ENCODE measurements at regions not wholly inside any gene's neighbourhood (a gene's known extent, or its start where the extent isn't known, plus 50 kb on each side); places are given as distances from the start of the nearest gene placed in this dataset.

GRCh38 chr13:39159846-39160370 is 121.7 kb downstream of the NHLRC3 start:
- DNase-seq, result peak; percentile 47 to 83

- DNase-seq, result no peak
Observed at GRCh38 chr13:39167018-39167417, 128.8 kb downstream of the NHLRC3 start.

GRCh38 chr13:39170711-39171110 is 132.5 kb downstream of the NHLRC3 start:
- no peak for DNase-seq

- DNase-seq, result no peak
Observed at GRCh38 chr13:39185326-39185725, 147.1 kb downstream of the NHLRC3 start.

- no peak for DNase-seq
Observed at GRCh38 chr13:39186205-39186875, 148.1 kb downstream of the NHLRC3 start.

GRCh38 chr13:39189778-39190177 is 151.5 kb downstream of the NHLRC3 start:
- DNase-seq, result no peak

GRCh38 chr13:39196965-39197646 is 158.8 kb downstream of the NHLRC3 start:
- DNase-seq, result no peak

- DNase-seq, result no peak
Observed at GRCh38 chr13:39197647-39198007, 159.4 kb downstream of the NHLRC3 start.

- no peak for DNase-seq
Observed at GRCh38 chr13:39200249-39200910, 162.1 kb downstream of the NHLRC3 start.

GRCh38 chr13:39201180-39201579 is 162.9 kb downstream of the NHLRC3 start:
- DNase-seq, result no peak

GRCh38 chr13:39202746-39203145 is 164.5 kb downstream of the NHLRC3 start:
- DNase-seq, result no peak

- no peak for DNase-seq
Observed at GRCh38 chr13:39208636-39209035, 170.4 kb downstream of the NHLRC3 start.

- no peak for DNase-seq
Observed at GRCh38 chr13:39209731-39210531, 171.7 kb downstream of the NHLRC3 start.

- DNase-seq, result no peak
Observed at GRCh38 chr13:39210961-39211534, 172.8 kb downstream of the NHLRC3 start.

- DNase-seq, result no peak
Observed at GRCh38 chr13:39215971-39216370, 177.7 kb downstream of the NHLRC3 start.

- DNase-seq, result no peak
Observed at GRCh38 chr13:39217471-39217870, 179.2 kb downstream of the NHLRC3 start.

GRCh38 chr13:39224671-39225240 is 186.5 kb downstream of the NHLRC3 start:
- no peak for DNase-seq

- no peak for DNase-seq
Observed at GRCh38 chr13:39225860-39226259, 187.6 kb downstream of the NHLRC3 start.

- DNase-seq, result no peak
Observed at GRCh38 chr13:39226359-39226758, 188.1 kb downstream of the NHLRC3 start.

GRCh38 chr13:39232401-39232980 is 194.2 kb downstream of the NHLRC3 start:
- DNase-seq, result peak in 1 of 2 experiments; percentile 35

- no peak for DNase-seq
Observed at GRCh38 chr13:39232999-39233398, 194.7 kb downstream of the NHLRC3 start.

GRCh38 chr13:39233519-39233918 is 195.3 kb downstream of the NHLRC3 start:
- DNase-seq, result no peak

All from cerebellar nuclear complex (tissue), 1 donor.